Breast epithelium (tissue), 4 donors: ENCODE measurements at regions not wholly inside any gene's neighbourhood (a gene's known extent, or its start where the extent isn't known, plus 50 kb on each side); places are given as distances from the start of the nearest gene placed in this dataset.
A peak's percentile ranks its signal among the peaks of the same experiment; 100 is the strongest.

Experiments
- DNase-seq, 2 donors: peaks; one replicate each; pipeline ENCODE4 v3.0.0-alpha.2; 2019; ENCODE audit warnings: low spot score in 2 of 2
- H3K27ac ChIP-seq, 2 donors: fragments of 200-600 bp; sonication (generic) in 1 of 2; one replicate each; pipeline ENCODE4 v1.5.1; 2016 to 2019; ENCODE audit warnings: mild to moderate bottlenecking in 1 of 2
- H3K27me3 ChIP-seq, 2 donors: fragments of 200-600 bp; sonication (generic) in 1 of 2; one replicate each; pipeline versions ENCODE4 v1.5.1 to v1.6.0; 2017 to 2019; ENCODE audit warnings: control low read depth in 1 of 2, mild to moderate bottlenecking in 1 of 2
- H3K36me3 ChIP-seq: fragments of 200-600 bp; one replicate; pipeline ENCODE4 v1.5.1; 2019
- H3K4me1 ChIP-seq, 2 donors: fragments of 200-600 bp; sonication (generic); one replicate each; pipeline ENCODE4 v1.5.1; 2016 to 2019; ENCODE audit warnings: control low read depth in 1 of 2
- H3K4me3 ChIP-seq, 3 donors: fragments of 200-600 bp; sonication (generic); 1 replicate in 2 of 3; 2 replicates in 1 of 3; pipeline ENCODE4 v1.5.1; 2016 to 2019; ENCODE audit warnings: mild to moderate bottlenecking in 3 of 3, moderate library complexity in 2 of 3
- H3K9me3 ChIP-seq, 2 donors: fragments of 200-600 bp; sonication (generic) in 1 of 2; one replicate each; pipeline ENCODE4 v1.5.1; 2016 to 2019; ENCODE audit warnings: control low read depth in 1 of 2
- POLR2A ChIP-seq: fragments of 450-650 bp; IDR thresholded peaks from one replicate; pipeline ENCODE4 v1.6.1; 2016; ENCODE audit warnings: antibody characterized with exemption, mild to moderate bottlenecking, moderate library complexity
- POLR2AphosphoS5 ChIP-seq, 3 donors: sonication (generic); formaldehyde crosslinking; IDR thresholded peaks; one replicate each; pipeline ENCODE4 v1.6.1; 2017; ENCODE audit warnings: antibody characterized with exemption in 3 of 3
- intact Hi-C: fragments of 100-400 bp; cut with DNase I; formaldehyde crosslinking; loops from one replicate; pipeline ENCODE4 v1.15.1; 2023; ENCODE audit warnings: low total_unique reads
- TF ChIP-seq, protein P1 (sequence below), 3 donors: fragments of 450-650 bp; IDR thresholded peaks; one replicate each; pipeline ENCODE4 v1.5.1; 2016 to 2017; ENCODE audit warnings: antibody characterized with exemption in 3 of 3, mild to moderate bottlenecking in 3 of 3, moderate library complexity in 3 of 3

DNA sequence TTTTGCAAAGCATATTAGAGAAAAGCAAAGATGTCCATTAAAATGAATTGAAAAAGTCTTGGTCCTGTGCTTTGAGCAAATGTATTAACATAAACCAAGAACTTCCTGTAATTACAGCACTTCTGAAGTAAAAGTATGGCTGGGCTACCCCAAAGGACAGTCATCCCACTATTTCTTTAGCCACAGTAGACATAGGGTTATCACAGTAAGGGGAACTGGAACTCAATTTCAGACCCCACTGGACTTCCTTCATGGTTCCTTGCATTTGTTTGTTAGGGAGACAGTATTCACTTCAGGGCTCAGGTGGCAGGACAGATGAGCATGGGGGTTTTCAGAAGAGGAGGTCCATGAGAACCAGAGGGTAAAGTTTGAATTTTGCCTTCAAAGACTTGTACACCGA is 203.1 kb upstream of the PDE1C start:
- Histone ChIP-seq H3K27ac (no peak overlapping the region), H3K36me3 (no peaks in the 10 kb centered on the region), H3K9me3 (no peaks in the 10 kb centered on the region), H3K4me3 (no peak overlapping the region), H3K4me1 (no peaks in the 10 kb centered on the region), H3K27me3 (no peaks in the 10 kb centered on the region)
- TF ChIP-seq, protein P1, sequence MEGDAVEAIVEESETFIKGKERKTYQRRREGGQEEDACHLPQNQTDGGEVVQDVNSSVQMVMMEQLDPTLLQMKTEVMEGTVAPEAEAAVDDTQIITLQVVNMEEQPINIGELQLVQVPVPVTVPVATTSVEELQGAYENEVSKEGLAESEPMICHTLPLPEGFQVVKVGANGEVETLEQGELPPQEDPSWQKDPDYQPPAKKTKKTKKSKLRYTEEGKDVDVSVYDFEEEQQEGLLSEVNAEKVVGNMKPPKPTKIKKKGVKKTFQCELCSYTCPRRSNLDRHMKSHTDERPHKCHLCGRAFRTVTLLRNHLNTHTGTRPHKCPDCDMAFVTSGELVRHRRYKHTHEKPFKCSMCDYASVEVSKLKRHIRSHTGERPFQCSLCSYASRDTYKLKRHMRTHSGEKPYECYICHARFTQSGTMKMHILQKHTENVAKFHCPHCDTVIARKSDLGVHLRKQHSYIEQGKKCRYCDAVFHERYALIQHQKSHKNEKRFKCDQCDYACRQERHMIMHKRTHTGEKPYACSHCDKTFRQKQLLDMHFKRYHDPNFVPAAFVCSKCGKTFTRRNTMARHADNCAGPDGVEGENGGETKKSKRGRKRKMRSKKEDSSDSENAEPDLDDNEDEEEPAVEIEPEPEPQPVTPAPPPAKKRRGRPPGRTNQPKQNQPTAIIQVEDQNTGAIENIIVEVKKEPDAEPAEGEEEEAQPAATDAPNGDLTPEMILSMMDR (IDR thresholded peaks at IDR 0.05): no peak
- DNase-seq: no peak
- intact Hi-C loops: no loop called here

DNA sequence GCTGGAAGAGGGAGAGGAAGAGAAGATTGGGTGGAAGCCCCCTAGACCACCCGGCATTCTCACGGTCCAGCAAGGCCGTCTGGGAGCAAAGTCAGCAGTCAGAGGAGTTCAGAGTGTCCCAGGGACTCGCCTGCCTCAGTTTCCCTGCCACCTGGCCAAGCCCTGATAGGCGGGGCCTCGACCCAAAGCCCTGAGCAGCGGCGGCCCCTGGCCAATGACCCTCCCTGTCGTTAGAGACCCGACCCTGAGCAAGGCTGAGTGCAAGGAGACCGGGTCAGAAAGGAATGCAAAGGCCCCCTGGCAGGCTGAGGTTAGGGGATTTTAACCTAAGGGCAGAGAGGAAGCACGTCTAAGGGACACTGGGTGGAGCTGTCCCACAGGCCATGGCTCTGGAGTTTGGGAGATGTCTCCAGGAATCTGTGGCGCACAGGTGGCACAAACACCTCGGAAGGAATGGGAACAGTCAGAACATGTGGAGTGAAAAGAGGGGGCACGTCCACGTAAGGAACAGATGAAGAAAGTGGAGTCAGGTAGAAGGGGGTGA is 196.8 kb upstream of the PDE1C start:
- Histone ChIP-seq H3K27me3 (no peaks in the 10 kb centered on the region), H3K36me3 (no peaks in the 10 kb centered on the region), H3K4me1 (no peaks in the 10 kb centered on the region), H3K9me3 (no peaks in the 10 kb centered on the region), H3K27ac (no peak overlapping the region), H3K4me3 (no peak overlapping the region)
- no peak for DNase-seq
- intact Hi-C loops: no loop called here
- no peak for TF ChIP-seq POLR2AphosphoS5 (IDR thresholded peaks at IDR 0.05)
- TF ChIP-seq, protein P1 (IDR thresholded peaks at IDR 0.05): no peak
- no peak for TF ChIP-seq POLR2A

DNA sequence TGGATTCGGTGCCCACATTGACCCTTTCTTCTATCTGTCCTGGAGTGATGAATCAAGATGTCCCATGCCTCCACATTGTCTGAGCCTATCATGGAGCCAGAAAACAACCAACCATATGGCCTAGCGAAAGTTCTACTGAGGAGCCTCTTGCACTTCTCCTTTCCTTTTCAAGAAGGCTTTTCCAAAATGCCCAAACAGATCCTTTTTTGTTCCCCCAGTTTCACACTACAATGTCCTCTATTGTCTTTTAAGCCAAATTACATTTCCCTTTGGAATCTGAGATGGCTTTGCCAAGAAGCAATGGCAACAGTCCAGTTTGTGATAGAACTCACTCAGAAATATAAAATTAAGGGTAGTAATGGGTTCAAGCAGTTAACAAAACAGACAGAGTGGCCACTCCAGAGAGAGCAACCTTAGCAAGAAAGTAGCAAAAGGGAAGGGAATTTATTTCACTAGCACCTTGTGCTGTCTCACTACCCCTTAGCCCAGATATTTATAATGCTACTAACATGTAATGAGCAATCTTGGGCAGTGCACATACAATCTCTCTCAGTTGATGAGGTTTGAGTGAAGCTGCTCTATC is 194.6 kb upstream of the PDE1C start:
- Histone ChIP-seq H3K4me1 (no peaks in the 10 kb centered on the region), H3K36me3 (no peaks in the 10 kb centered on the region), H3K4me3 (no peak overlapping the region), H3K27me3 (no peaks in the 10 kb centered on the region), H3K27ac (peak overlapping the region; percentile 53 to 69), H3K9me3 (no peaks in the 10 kb centered on the region)
- TF ChIP-seq POLR2AphosphoS5 (IDR thresholded peaks at IDR 0.05) (no peak), POLR2A (no peak)
- TF ChIP-seq, protein P1 (IDR thresholded peaks at IDR 0.05): no peak
- intact Hi-C loops: no loop called here
- peak in 1 of 2 donors; percentile 39 for DNase-seq

DNA sequence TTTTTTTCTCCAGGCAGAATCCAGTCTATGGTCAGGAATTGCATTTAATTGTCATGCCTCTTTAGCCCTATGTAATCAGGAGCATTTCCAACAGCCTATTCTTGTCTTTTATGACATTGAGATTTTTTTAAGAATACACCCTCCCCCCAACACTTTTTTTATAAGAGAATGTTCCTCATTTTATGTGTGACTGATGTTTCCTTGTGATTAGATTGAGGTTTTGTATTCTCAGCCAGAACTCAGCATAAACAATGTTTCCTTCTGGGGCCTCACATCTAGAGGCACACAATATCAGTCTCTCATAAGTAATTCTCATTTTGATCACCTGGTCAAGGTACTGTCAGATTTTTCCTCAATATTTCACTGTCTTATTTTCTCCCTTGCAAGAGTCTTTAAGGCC is 193.4 kb upstream of the PDE1C start:
- no peaks in the 10 kb centered on the region for H3K27me3 ChIP-seq
- intact Hi-C loops: no loop called here
- DNase-seq: no peak
- H3K4me1 ChIP-seq: no peaks in the 10 kb centered on the region
- TF ChIP-seq, protein P1 (IDR thresholded peaks at IDR 0.05): no peak
- TF ChIP-seq POLR2A (no peak), POLR2AphosphoS5 (IDR thresholded peaks at IDR 0.05) (no peak)
- no peaks in the 10 kb centered on the region for H3K36me3 ChIP-seq
- peak overlapping the region; percentile 3 to 19 for H3K27ac ChIP-seq
- H3K4me3 ChIP-seq: no peak overlapping the region
- no peaks in the 10 kb centered on the region for H3K9me3 ChIP-seq

DNA sequence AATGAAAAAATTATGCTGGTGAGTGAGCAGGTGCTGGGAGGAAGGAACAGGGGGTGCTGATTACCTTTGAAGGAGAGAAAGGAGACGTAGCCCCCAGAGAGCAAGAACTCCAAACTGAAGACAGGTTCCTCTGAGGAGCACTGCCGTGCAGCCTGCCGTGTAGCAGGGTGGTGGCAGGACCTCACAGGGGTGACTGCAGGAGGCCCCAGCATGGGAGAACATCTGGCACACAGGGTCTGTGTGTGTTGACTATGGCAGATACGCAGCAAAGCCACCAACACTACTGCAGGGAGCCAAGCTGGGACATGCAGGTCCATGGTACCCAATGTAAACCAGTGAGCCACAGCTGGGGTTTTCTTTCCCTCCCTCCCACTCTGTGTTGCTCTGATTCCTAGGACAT is 192.1 kb upstream of the PDE1C start:
- no peak overlapping the region for H3K27ac ChIP-seq

More for the DNA sequence above, 192.1 kb upstream of the PDE1C start:
- no peaks in the 10 kb centered on the region for H3K27me3 ChIP-seq
- H3K4me1 ChIP-seq: no peaks in the 10 kb centered on the region
- no peaks in the 10 kb centered on the region for H3K36me3 ChIP-seq
- H3K9me3 ChIP-seq: no peaks in the 10 kb centered on the region
- intact Hi-C loops: no loop called here
- TF ChIP-seq, protein P1 (IDR thresholded peaks at IDR 0.05): no peak
- no peak for TF ChIP-seq POLR2AphosphoS5 (IDR thresholded peaks at IDR 0.05)
- H3K4me3 ChIP-seq: no peak overlapping the region
- no peak for DNase-seq
